ENCODE measurements at regions not wholly inside any gene's neighbourhood (a gene's known extent, or its start where the extent isn't known, plus 50 kb on each side); places are given as distances from the start of the nearest gene placed in this dataset.

GRCh38 chr2:223697892-223698645 is 95.9 kb upstream of the SCG2 start:
- TF ChIP-seq CTCF (IDR thresholded peaks at IDR 0.05) (no peak), POLR2A (IDR thresholded peaks at IDR 0.05) (no peak)

Measured in heart left ventricle (tissue), 13 donors.